ENCODE measurements at regions not wholly inside any gene's neighbourhood (a gene's known extent, or its start where the extent isn't known, plus 50 kb on each side); places are given as distances from the start of the nearest gene placed in this dataset.

- TF ChIP-seq CTCF (IDR thresholded peaks at IDR 0.05; ENCODE audit: low read depth, low read length, poor library complexity, severe bottlenecking) (no peak), EZH2phosphoT487 (IDR thresholded peaks at IDR 0.05; ENCODE audit: borderline replicate concordance, low read length) (no peak)
These were observed 59.7 kb upstream of the GALNT5 start for GRCh38 chr2:157197848-157198247.

Measured in DOHH2 (cell line).